GM10248 (cell line): ENCODE measurements at regions not wholly inside any gene's neighbourhood (a gene's known extent, or its start where the extent isn't known, plus 50 kb on each side); places are given as distances from the start of the nearest gene placed in this dataset.
"Not testable (repeated sequence)": the region's sequence is repeated elsewhere in the genome, so short reads cannot be mapped to it uniquely, and the experiment has no call there.

Experiments
- CTCF ChIA-PET: fragments of 300-600 bp; sonication (Branson Sonifier 250); formaldehyde crosslinking; extraction: SDS; loops from one replicate; lab custom pipeline; 2021; ENCODE audit warnings: antibody characterized with exemption; lab: Yijun Ruan, JAX
- POLR2A ChIA-PET: fragments of 350-650 bp; sonication (Branson Sonifier 250); formaldehyde crosslinking; extraction: SDS; loops from one replicate; lab custom pipeline; 2020; ENCODE audit warnings: antibody characterized with exemption; lab: Yijun Ruan, JAX
- DNase-seq: peaks from one replicate; pipeline ENCODE4 v3.0.0; 2012; ENCODE audit errors: extremely low spot score
- TF ChIP-seq, protein P1 (sequence below): IDR thresholded peaks from 2 replicates; pipeline ENCODE4 v1.5.1; 2012; ENCODE audit warnings: mild to moderate bottlenecking, low read depth; ENCODE audit errors: extremely low read depth, missing control alignments, control extremely low read depth

DNA sequence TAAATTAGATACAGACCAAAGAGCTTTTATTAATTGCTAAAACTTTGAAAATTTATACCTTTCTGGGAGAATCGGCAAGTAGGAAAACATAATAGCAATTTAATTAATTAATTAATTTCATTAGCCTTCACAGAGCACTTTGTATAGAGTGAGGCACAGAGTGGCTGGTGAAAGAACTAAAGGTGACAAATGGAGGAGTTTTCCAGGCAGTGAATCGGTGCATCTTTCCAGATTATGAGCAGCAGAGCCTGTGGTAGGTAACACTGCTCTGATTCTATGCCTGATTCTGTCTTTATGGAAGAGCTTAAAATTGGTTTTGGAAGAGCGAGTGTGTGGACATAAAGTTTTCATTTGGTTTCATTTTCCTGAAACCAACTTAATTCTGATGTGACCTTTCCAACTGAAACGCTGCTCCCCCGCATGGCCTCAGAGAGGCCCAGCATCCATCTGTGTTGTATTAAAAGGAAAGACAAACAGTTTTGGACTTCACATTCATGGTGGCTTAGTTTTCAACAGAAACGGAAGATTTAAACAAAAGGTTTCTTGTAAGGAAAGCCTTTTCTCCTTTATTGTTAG, 188.9 kb upstream of the RPS23 start:
- ChIA-PET POLR2A (no interaction called here), CTCF (interaction anchor here (1.3 kb wide), 1 partner anchor 9 kb away, joined by 4 read pairs; no protein-coding TSS in a partner anchor)
- TF ChIP-seq, protein P1, sequence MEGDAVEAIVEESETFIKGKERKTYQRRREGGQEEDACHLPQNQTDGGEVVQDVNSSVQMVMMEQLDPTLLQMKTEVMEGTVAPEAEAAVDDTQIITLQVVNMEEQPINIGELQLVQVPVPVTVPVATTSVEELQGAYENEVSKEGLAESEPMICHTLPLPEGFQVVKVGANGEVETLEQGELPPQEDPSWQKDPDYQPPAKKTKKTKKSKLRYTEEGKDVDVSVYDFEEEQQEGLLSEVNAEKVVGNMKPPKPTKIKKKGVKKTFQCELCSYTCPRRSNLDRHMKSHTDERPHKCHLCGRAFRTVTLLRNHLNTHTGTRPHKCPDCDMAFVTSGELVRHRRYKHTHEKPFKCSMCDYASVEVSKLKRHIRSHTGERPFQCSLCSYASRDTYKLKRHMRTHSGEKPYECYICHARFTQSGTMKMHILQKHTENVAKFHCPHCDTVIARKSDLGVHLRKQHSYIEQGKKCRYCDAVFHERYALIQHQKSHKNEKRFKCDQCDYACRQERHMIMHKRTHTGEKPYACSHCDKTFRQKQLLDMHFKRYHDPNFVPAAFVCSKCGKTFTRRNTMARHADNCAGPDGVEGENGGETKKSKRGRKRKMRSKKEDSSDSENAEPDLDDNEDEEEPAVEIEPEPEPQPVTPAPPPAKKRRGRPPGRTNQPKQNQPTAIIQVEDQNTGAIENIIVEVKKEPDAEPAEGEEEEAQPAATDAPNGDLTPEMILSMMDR = no peak
- no peak for DNase-seq

DNA sequence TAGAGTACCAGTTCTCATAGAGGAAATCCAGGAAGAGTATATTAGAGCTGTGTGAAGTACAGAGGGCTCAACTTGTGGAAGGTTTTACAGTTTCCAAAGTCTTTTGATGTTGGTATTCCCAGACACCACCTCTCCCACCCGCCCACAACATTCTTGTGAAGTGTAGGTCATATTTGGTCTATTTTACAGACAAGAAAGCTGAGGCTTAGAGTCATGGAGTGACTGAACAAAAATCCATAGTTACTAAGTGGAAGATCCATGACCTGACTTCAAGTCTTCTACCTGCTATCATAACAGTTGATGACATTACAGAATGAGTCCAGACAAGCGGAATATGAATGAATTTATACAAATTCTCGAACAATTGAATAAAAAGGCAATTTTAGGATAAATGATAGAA, 187.1 kb upstream of the RPS23 start:
- ChIA-PET CTCF (interaction anchor here (1.0 kb wide), 1 partner anchor 279 kb away, joined by 3 read pairs; no protein-coding TSS in a partner anchor), POLR2A (no interaction called here)
- no peak for DNase-seq
- TF ChIP-seq, protein P1 = no peak

DNA sequence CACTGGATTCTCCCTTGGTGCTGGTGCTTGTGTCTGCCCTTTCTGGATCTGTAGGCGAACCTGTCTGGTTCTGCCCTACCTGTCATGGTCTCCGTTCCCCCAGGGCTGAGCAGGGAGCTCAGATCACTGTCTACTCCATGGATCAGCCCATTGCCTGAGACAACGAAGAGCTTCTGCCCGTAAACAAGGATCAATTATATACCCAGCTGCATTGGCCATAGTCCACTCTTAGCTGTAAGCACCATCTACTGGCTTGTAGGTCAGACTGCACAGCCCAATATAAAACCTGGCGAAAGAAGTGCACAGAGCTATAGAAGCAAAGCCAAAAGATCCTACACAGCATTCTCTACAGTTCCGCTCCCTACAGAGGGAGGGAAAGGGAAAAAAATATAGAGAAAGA, 181.5 kb upstream of the RPS23 start:
- CTCF ChIA-PET = interaction anchor here (1.2 kb wide), 1 partner anchor 9 kb away, joined by 3 read pairs; no protein-coding TSS in a partner anchor
- DNase-seq = no peak

DNA sequence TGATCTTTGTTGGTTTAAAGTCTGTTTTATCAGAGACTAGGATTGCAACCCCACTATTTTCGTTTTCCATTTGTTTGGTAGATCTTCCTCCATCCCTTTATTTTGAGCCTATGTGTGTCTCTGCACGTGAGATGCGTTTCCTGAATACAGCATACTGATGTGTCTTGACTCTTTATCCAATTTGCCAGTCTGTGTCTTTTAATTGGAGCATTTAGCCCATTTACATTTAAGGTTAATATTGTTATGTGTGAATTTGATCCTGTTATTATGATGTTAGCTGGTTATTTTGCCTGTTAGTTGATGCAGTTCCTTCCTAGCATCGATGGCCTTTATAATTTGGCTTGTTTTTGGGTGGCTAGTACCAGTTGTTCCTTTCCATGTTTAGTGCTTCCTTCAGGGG, 177.2 kb upstream of the RPS23 start:
- CTCF ChIA-PET, POLR2A ChIA-PET, DNase-seq: not testable (repeated sequence)

More for the DNA sequence above, 181.5 kb upstream of the RPS23 start:
- TF ChIP-seq, protein P1 = no peak
- POLR2A ChIA-PET = no interaction called here

DNA sequence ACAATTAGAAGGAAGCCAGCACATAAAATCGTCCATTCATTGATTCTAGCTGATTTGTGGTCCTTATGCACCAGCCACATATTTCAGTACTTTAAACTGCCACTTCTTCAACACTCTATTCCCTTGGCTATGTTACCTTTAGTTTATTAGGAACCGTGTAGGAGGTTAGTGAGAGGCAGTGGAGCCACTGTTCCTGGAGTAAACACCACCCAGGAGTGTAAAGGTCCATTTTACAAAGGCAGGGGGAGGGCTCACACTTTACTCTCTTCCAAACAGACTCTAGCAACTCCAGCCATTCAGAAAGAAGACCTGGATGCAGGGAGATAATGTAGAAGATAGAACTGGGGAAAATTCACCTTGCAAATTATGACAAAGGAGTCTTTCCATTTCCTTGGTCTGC, 170.2 kb upstream of the RPS23 start:
- CTCF ChIA-PET = no interaction called here
- no peak for DNase-seq
- TF ChIP-seq, protein P1 = no peak
- POLR2A ChIA-PET = no interaction called here

DNA sequence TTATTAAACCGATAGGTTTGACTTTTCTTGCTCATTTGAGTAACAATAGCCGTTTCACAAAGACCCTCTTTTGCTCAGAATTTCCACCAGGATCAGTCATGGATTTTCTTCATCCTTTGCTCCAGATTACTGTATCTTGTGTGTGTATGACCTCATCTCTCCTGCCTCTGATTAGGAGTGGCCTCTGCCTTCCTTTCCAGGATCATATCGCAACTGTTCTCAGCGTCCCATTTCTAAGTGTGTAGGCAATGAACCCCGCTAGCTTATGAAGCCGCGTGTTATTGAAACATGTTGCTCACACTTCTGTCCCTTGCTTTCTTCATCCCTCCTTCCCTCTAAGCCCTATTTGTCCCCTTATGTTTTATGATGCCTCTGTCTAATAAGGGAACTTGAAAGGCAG, 169.8 kb upstream of the RPS23 start:
- no peak for DNase-seq
- POLR2A ChIA-PET = no interaction called here
- TF ChIP-seq, protein P1 = no peak
- CTCF ChIA-PET = no interaction called here

DNA sequence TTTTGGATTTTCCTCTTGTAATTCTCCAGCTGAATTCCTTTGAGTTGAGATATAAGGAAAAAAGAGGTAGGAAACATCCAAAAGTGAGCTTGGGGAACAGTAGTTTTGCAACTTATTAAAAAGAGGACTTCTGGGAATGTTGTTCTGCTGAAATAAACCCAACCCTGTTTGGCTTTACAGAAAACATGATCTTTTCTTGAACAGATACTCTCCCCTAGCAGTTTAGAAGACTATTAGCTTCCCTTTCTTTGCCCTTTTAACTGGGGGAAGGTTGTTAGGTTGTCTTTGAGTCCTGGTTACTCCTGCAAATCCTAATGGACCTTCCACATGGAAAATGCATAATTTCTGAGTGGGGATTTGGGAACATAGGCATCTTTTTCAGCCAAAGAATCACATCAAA, 168.7 kb upstream of the RPS23 start:
- TF ChIP-seq, protein P1 = no peak
- DNase-seq = no peak
- ChIA-PET POLR2A (no interaction called here), CTCF (interaction anchor here (1.1 kb wide), 1 partner anchor 1078 kb away, joined by 3 read pairs; no protein-coding TSS in a partner anchor)
